K562 (cell line): ENCODE measurements at regions not wholly inside any gene's neighbourhood (a gene's known extent, or its start where the extent isn't known, plus 50 kb on each side); places are given as distances from the start of the nearest gene placed in this dataset.

Source experiments
- ATAC-seq: fragments of 200-7000 bp; cut with Tn5 transposase; 3 replicates; pipeline ENCODE4 v1.9.1; 2020; ENCODE audit warnings: moderate library complexity
- BruUV-seq: library from RNA; stranded (reverse); fragments of 400-500 nt; replicated peaks from 2 replicates; lab custom pipeline; 2021; lab: Mats Ljungman, UMichigan
- CTCF ChIA-PET: fragments of 300-600 bp; formaldehyde crosslinking; extraction: SDS; loops from one replicate; lab custom pipeline; 2021; ENCODE audit warnings: low intra/inter-chr PET ratio; lab: Yijun Ruan, JAX
- POLR2A ChIA-PET: fragments of 300-600, 350-650 bp; sonication (Branson Sonifier 250); formaldehyde crosslinking; extraction: SDS; loops from one replicate; lab custom pipeline; 2021; ENCODE audit warnings: antibody characterized with exemption, inconsistent platforms; lab: Yijun Ruan, JAX
- DNase-seq, 4 experiments: peaks; one replicate each; pipeline versions ENCODE4 v3.0.0 to v3.0.0-alpha.2; 2011 to 2018; ENCODE audit warnings: low spot score in 3 of 4, mixed read lengths in 3 of 4; ENCODE audit errors: extremely low read depth in 1 of 4
- FAIRE-seq: peaks from 2 replicates; lab custom pipeline; 2011; peaks lifted over from hg19 to GRCh38; lab: Jason Lieb, UNC
- H2AFZ ChIP-seq: 2 replicates; pipeline ENCODE4 v1.6.0; 2011; ENCODE audit warnings: low read depth, low read length, control low read depth, inconsistent platforms
- H3K27ac ChIP-seq: fragments of 200-600 bp; 3 replicates; pipeline ENCODE4 v1.8.0; 2011; ENCODE audit warnings: low read depth, mild to moderate bottlenecking, control low read depth, inconsistent platforms, low read length, moderate library complexity, mixed read lengths; ENCODE audit errors: extremely low read depth
- H3K27me3 ChIP-seq, 2 experiments: fragments of 300-600 bp in 1 of 2; 2 replicates in 1 of 2; 3 replicates in 1 of 2; pipeline versions ENCODE4 v1.6.0 to v1.8.0; 2011; ENCODE audit warnings: inconsistent platforms in 2 of 2, low read length in 2 of 2, mild to moderate bottlenecking in 1 of 2, mixed read lengths in 1 of 2, moderate library complexity in 1 of 2; ENCODE audit not compliant: control insufficient read depth in 2 of 2, insufficient read depth in 2 of 2
- H3K36me3 ChIP-seq: fragments of 300-600 bp; 3 replicates; pipeline ENCODE4 v1.8.0; 2011; ENCODE audit warnings: mild to moderate bottlenecking, low read length, inconsistent platforms; ENCODE audit not compliant: control insufficient read depth, insufficient read depth
- H3K4me1 ChIP-seq, 2 experiments: fragments of 200-600 bp in 1 of 2; replicated peaks in 1 of 2; 2 replicates in 1 of 2; 3 replicates in 1 of 2; pipeline versions ENCODE4 v1.5.1 to v1.8.0; 2011; ENCODE audit warnings: inconsistent platforms in 2 of 2, low read length in 2 of 2, mild to moderate bottlenecking in 1 of 2, mixed read lengths in 1 of 2, moderate library complexity in 1 of 2; ENCODE audit not compliant: control insufficient read depth in 2 of 2, insufficient read depth in 2 of 2
- H3K4me2 ChIP-seq: 2 replicates; pipeline ENCODE4 v1.6.1; 2011; ENCODE audit warnings: low read length, control low read depth, inconsistent platforms, mixed read lengths; ENCODE audit not compliant: insufficient read depth
- H3K4me3 ChIP-seq: fragments of 200-600 bp; sonication (generic), shearing (Covaris generic); 2 replicates; pipeline ENCODE4 v1.5.1; 2016; ENCODE audit warnings: control low read depth, inconsistent platforms
- H3K79me2 ChIP-seq: fragments of 200-600 bp; 3 replicates; pipeline ENCODE4 v1.8.0; 2011; ENCODE audit warnings: low read length, inconsistent platforms; ENCODE audit not compliant: control insufficient read depth, insufficient read depth
- H3K9ac ChIP-seq, 2 experiments: 2 replicates each; pipeline versions ENCODE4 v1.6.0 to v1.6.1; 2011; ENCODE audit warnings: low read depth in 2 of 2, low read length in 2 of 2, control low read depth in 1 of 2, inconsistent platforms in 1 of 2, mild to moderate bottlenecking in 1 of 2, mixed read lengths in 1 of 2; ENCODE audit not compliant: insufficient read depth in 1 of 2
- H3K9me1 ChIP-seq: one replicate; pipeline ENCODE4 v1.6.0; 2011; ENCODE audit warnings: inconsistent platforms, mild to moderate bottlenecking, low read length, moderate library complexity; ENCODE audit not compliant: control insufficient read depth, insufficient read depth
- H3K9me3 ChIP-seq: replicated peaks from 2 replicates; pipeline ENCODE4 v1.5.1; 2011; ENCODE audit warnings: low read depth, low read length, inconsistent platforms; ENCODE audit not compliant: control insufficient read depth, insufficient read depth
- H4K20me1 ChIP-seq: replicated peaks from 2 replicates; pipeline ENCODE4 v1.6.1; 2011; ENCODE audit warnings: low read length, inconsistent platforms, mixed read lengths; ENCODE audit not compliant: control insufficient read depth, insufficient read depth
- CEBPB ChIP-seq: fragments of 450-650 bp; IDR thresholded peaks from 2 replicates; pipeline ENCODE4 v1.6.1; 2016; ENCODE audit warnings: missing genetic modification characterization, missing compliant biosample characterization
- CEBPG ChIP-seq, 3 experiments: fragments of 200-800 bp in 1 of 3; sonication (Bioruptor generic) in 1 of 3; sonication (generic) in 1 of 3; formaldehyde crosslinking in 1 of 3; IDR thresholded peaks in 2 of 3; conservative IDR thresholded peaks in 1 of 3; 2 replicates each; pipeline versions ENCODE4 v1.6.1 to v1.8.0; 2016 to 2022; ENCODE audit warnings: missing compliant biosample characterization in 2 of 3, missing genetic modification characterization in 2 of 3, mild to moderate bottlenecking in 1 of 3, missing genetic modification reagents in 1 of 3
- POLR3A ChIP-seq: IDR thresholded peaks from 2 replicates; pipeline ENCODE4 v1.6.1; 2011; ENCODE audit warnings: borderline replicate concordance, mild to moderate bottlenecking, moderate library complexity; ENCODE audit not compliant: insufficient read length, insufficient read depth; ENCODE audit errors: extremely low read depth
- SMARCA5 ChIP-seq: fragments of 450-650 bp; IDR thresholded peaks from 2 replicates; pipeline ENCODE4 v1.6.1; 2016
- ZNF408 ChIP-seq: fragments of 250-450 bp; sonication (Bioruptor Pico); IDR thresholded peaks from 2 replicates; pipeline ENCODE4 v1.4.0; 2020; ENCODE audit warnings: low read depth, mild to moderate bottlenecking, moderate library complexity
- ZSCAN29 ChIP-seq: fragments of 450-650 bp; IDR thresholded peaks from 2 replicates; pipeline ENCODE4 v1.6.1; 2017
- WGBS: fragments of 100-300 bp; shearing (Covaris generic); methylation state at CpG from one replicate; pipeline ENCODE4 v1.1.6; 2016; ENCODE audit warnings: low coverage, mixed read lengths; ENCODE audit not compliant: insufficient coverage; ENCODE audit errors: missing lambda C conversion rate; 5-methylcytosine and 5-hydroxymethylcytosine counted together
- in situ Hi-C: fragments of 300-500 bp; cut with MboI; formaldehyde crosslinking; loops from 4 replicates; pipeline ENCODE4 v1.15.0; 2018; ENCODE audit warnings: inconsistent platforms, mixed read lengths
- intact Hi-C: fragments of 100-400 bp; cut with micrococcal nuclease; formaldehyde crosslinking; loops from 2 replicates; pipeline ENCODE4 v1.14.2; 2022
- TF ChIP-seq, protein P1 (sequence below), 2 experiments: IDR thresholded peaks in 1 of 2; conservative IDR thresholded peaks in 1 of 2; 2 replicates each; pipeline ENCODE4 v1.6.1; 2016; ENCODE audit warnings: low read depth in 2 of 2, mild to moderate bottlenecking in 1 of 2, missing compliant biosample characterization in 1 of 2, missing genetic modification characterization in 1 of 2, moderate library complexity in 1 of 2

DNA sequence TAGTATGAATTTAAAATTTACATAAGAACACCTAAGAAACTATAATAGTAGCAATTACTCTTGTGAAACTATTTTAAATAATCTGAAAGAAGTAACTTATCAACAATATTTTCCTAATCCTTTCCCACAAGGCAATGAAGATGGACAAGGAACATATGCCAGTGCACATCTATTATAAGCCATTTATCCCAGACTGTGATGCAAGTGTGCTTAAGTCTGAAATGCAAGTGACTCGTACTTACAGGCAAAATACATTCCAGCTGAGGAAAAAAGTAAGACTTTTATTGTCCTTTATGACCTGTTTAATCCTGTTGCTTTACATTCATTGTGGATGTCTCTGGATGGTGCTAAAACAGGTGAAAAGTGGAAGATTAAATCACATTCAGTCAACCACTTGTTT is 709.4 kb downstream of the ZNF385D start (continued):
- TF ChIP-seq, protein P1, sequence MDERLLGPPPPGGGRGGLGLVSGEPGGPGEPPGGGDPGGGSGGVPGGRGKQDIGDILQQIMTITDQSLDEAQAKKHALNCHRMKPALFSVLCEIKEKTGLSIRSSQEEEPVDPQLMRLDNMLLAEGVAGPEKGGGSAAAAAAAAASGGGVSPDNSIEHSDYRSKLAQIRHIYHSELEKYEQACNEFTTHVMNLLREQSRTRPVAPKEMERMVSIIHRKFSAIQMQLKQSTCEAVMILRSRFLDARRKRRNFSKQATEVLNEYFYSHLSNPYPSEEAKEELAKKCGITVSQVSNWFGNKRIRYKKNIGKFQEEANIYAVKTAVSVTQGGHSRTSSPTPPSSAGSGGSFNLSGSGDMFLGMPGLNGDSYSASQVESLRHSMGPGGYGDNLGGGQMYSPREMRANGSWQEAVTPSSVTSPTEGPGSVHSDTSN (CRISPR knock-in tag; IDR thresholded peaks at IDR 0.05; ENCODE audit: low read depth), result no peak
- TF ChIP-seq, protein P1 (tag; conservative IDR thresholded peaks at IDR 0.05; ENCODE audit: low read depth), result no peak
- TF ChIP-seq ZNF408 (CRISPR knock-in tag), result no peak

DNA sequence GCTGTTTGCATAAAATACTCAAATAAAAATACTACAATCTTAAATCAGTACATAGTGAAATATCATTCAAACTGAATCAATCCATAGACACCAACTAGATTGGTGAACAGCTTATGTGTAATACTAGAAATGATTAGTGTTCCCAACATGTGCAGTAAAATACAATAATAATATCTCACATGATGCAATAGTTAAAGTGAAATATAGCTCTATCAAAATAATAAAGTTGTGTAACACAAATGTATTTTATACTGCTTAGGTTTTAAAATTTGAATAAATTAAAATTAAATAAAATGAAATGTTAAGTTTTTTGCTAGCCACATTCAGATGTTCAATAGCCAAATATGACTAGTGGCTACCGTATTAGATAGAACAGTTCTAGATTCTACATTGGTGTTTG is 714.1 kb downstream of the ZNF385D start:
- H3K9me3 ChIP-seq, result no peaks in the 10 kb centered on the region
- H3K79me2 ChIP-seq, result no peaks in the 10 kb centered on the region
- no peak overlapping the region for H3K4me2 ChIP-seq
- CTCF ChIA-PET, result no interaction called here
- no peaks in the 10 kb centered on the region for H3K4me1 ChIP-seq
- POLR2A ChIA-PET, result no interaction called here
- FAIRE-seq, result no peak
- TF ChIP-seq CEBPB (tag) (peak; percentile 56), POLR3A (no peak), ZSCAN29 (no peak), CEBPG (CRISPR knock-in tag; IDR thresholded peaks at IDR 0.05) (no peak), CEBPG (tag; conservative IDR thresholded peaks at IDR 0.05 in 1 of 2, IDR thresholded peaks at IDR 0.05 in 1 of 2) (peak; percentile 23 to 84; a peak in 2 of 4 replicates), SMARCA5 (no peak)
- H3K36me3 ChIP-seq, result no peaks in the 10 kb centered on the region
- intact Hi-C loops, result no loop called here
- DNase-seq, result no peak
- no peak overlapping the region for H2AFZ ChIP-seq
- H3K27ac ChIP-seq, result no peak overlapping the region
- no peak overlapping the region for H3K4me3 ChIP-seq
- WGBS, result 24% methylated on average over 1 of the region's 1 CpG
- ATAC-seq, result no peak
- no peaks in the 10 kb centered on the region for H4K20me1 ChIP-seq
- no peak overlapping the region for H3K9ac ChIP-seq
- in situ Hi-C loops, result loop anchor here (10.0 kb wide), 1 partner anchor 868 kb away; no protein-coding TSS in a partner anchor
- H3K27me3 ChIP-seq, result no peaks in the 10 kb centered on the region
- no TSS peak for BruUV-seq
- no peaks in the 10 kb centered on the region for H3K9me1 ChIP-seq
